HG02610 (cell line): ENCODE measurements at regions not wholly inside any gene's neighbourhood (a gene's known extent, or its start where the extent isn't known, plus 50 kb on each side); places are given as distances from the start of the nearest gene placed in this dataset.
A peak's percentile ranks its signal among the peaks of the same experiment; 100 is the strongest.
"Not testable (repeated sequence)": the region's sequence is repeated elsewhere in the genome, so short reads cannot be mapped to it uniquely, and the experiment has no call there.

Experiments used
- ATAC-seq: cut with Tn5 transposase; IDR thresholded peaks from one replicate; pipeline ENCODE4 v1.9.1; 2021; ENCODE audit warnings: mild to moderate bottlenecking, moderate library complexity; ENCODE audit not compliant: unreplicated experiment

- no peak for ATAC-seq
Measured at GRCh38 chr21:24628536-24628935, 978.7 kb downstream of the MRPL39 start.

- no peak for ATAC-seq
Measured at GRCh38 chr21:24628046-24628445, 979.2 kb downstream of the MRPL39 start.

- no peak for ATAC-seq
Measured at GRCh38 chr21:24617819-24618218, 989.5 kb downstream of the MRPL39 start.

GRCh38 chr21:24594082-24594481, 1013.2 kb downstream of the MRPL39 start:
- no peak for ATAC-seq

- no peak for ATAC-seq
Measured at GRCh38 chr21:24590261-24590660, 1017.0 kb downstream of the MRPL39 start.

GRCh38 chr21:24583473-24583872, 1023.8 kb downstream of the MRPL39 start:
- no peak for ATAC-seq

- no peak for ATAC-seq
Measured at GRCh38 chr21:24577301-24577700, 1030.0 kb downstream of the MRPL39 start.

- no peak for ATAC-seq
Measured at GRCh38 chr21:24561291-24561690, 1046.0 kb downstream of the MRPL39 start.

- no peak for ATAC-seq
Measured at GRCh38 chr21:24552491-24552890, 1054.8 kb downstream of the MRPL39 start.

- ATAC-seq, result no peak
Measured at GRCh38 chr21:24545807-24546361, 1061.4 kb downstream of the MRPL39 start.

- no peak for ATAC-seq
Measured at GRCh38 chr21:24514081-24514733, 1093.1 kb downstream of the MRPL39 start.

- ATAC-seq, result no peak
Measured at GRCh38 chr21:24509131-24509530, 1098.2 kb downstream of the MRPL39 start.

GRCh38 chr21:24486973-24487372, 1120.3 kb downstream of the MRPL39 start:
- no peak for ATAC-seq

GRCh38 chr21:24483361-24483760, 1123.9 kb downstream of the MRPL39 start:
- ATAC-seq, result not testable (repeated sequence)

- ATAC-seq, result no peak
Measured at GRCh38 chr21:24470852-24471251, 1136.4 kb downstream of the MRPL39 start.

- no peak for ATAC-seq
Measured at GRCh38 chr21:24456358-24456757, 1150.9 kb downstream of the MRPL39 start.

- no peak for ATAC-seq
Measured at GRCh38 chr21:24450119-24450518, 1157.2 kb downstream of the MRPL39 start.

- ATAC-seq, result no peak
Measured at GRCh38 chr21:24445517-24445916, 1161.8 kb downstream of the MRPL39 start.

GRCh38 chr21:24444736-24445135, 1162.5 kb downstream of the MRPL39 start:
- ATAC-seq, result no peak

- ATAC-seq, result no peak
Measured at GRCh38 chr21:24436236-24436635, 1171.0 kb downstream of the MRPL39 start.

- ATAC-seq, result peak; percentile 91
Measured at GRCh38 chr21:24428591-24429199, 1178.6 kb downstream of the MRPL39 start.

GRCh38 chr21:24424776-24425175, 1182.5 kb downstream of the MRPL39 start:
- no peak for ATAC-seq
